ENCODE measurements at regions not wholly inside any gene's neighbourhood (a gene's known extent, or its start where the extent isn't known, plus 50 kb on each side); places are given as distances from the start of the nearest gene placed in this dataset.

DNA sequence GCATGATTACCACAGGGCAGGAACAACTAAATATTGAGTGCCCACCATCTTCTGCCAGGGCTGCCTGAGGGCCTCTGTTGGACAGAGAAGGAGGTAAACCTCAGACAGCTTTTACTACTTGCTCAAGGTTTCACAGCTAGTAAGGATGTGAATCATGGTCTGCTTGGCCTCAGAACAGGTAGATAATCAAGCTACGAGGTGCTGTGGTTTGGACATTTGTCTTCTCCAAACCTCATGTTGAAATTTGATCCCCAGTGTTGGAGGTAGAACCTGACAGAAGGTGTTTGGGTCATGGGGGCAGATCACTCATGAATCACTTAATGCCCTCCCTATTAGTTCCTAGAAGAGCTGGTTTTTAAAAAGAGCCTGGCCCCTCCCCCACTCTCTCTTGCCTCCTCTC, 541.2 kb upstream of the TRPC7 start:
- Histone ChIP-seq H3K36me3 (replicated peaks in 1 of 2; ENCODE audit: control extremely low read depth in 1 of 2, control insufficient read depth in 1 of 2, extremely low read depth in 1 of 2, insufficient read depth in 2 of 2, low read length in 1 of 2) (no peaks in the 10 kb centered on the region), H3K4me1 (ENCODE audit: control insufficient read depth in 2 of 2, insufficient read depth in 2 of 2, low read length in 2 of 2) (no peaks in the 10 kb centered on the region), H3K9ac (ENCODE audit: low read length) (no peak overlapping the region), H3K4me3 (ENCODE audit: control extremely low read depth in 1 of 5, extremely low read depth in 1 of 5, insufficient read depth in 1 of 5, low read depth in 2 of 5, low read length in 4 of 5) (no peak overlapping the region), H3K79me2 (ENCODE audit: control insufficient read depth, insufficient read depth, low read length) (no peaks in the 10 kb centered on the region), H4K20me1 (ENCODE audit: control insufficient read depth, insufficient read depth, low read length, poor library complexity, severe bottlenecking) (no peaks in the 10 kb centered on the region), H3K9me3 (ENCODE audit: control extremely low read depth in 1 of 3, control insufficient read depth in 2 of 3, insufficient read depth in 1 of 3, low read length in 2 of 3) (no peaks in the 10 kb centered on the region), H3K4me2 (replicated peaks; ENCODE audit: low read depth, low read length, poor library complexity, severe bottlenecking) (no peak overlapping the region), H3K27me3 (replicated peaks in 1 of 4; ENCODE audit: control extremely low read depth in 1 of 4, control insufficient read depth in 3 of 4, insufficient read depth in 4 of 4, low read length in 3 of 4) (no peaks in the 10 kb centered on the region), H3K27ac (ENCODE audit: low read length in 2 of 2) (no peak overlapping the region), H2AFZ (ENCODE audit: insufficient read depth, low read depth, low read length, poor library complexity, severe bottlenecking) (no peak overlapping the region)
- WGBS (ENCODE audit: insufficient coverage): 67% methylated on average over 1 of the region's 1 CpG
- no peaks in the 10 kb centered on the region for H3K27me3 Mint-ChIP-seq
- no peak for ATAC-seq (ENCODE audit: low read depth)
- no peak overlapping the region for H3K4me3 Mint-ChIP-seq
- POLR2A ChIA-PET: no interaction called here
- DNase-seq: no peak
- TF ChIP-seq, protein P1, sequence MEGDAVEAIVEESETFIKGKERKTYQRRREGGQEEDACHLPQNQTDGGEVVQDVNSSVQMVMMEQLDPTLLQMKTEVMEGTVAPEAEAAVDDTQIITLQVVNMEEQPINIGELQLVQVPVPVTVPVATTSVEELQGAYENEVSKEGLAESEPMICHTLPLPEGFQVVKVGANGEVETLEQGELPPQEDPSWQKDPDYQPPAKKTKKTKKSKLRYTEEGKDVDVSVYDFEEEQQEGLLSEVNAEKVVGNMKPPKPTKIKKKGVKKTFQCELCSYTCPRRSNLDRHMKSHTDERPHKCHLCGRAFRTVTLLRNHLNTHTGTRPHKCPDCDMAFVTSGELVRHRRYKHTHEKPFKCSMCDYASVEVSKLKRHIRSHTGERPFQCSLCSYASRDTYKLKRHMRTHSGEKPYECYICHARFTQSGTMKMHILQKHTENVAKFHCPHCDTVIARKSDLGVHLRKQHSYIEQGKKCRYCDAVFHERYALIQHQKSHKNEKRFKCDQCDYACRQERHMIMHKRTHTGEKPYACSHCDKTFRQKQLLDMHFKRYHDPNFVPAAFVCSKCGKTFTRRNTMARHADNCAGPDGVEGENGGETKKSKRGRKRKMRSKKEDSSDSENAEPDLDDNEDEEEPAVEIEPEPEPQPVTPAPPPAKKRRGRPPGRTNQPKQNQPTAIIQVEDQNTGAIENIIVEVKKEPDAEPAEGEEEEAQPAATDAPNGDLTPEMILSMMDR (IDR thresholded peaks at IDR 0.05): no peak
- TF ChIP-seq EZH2 (IDR thresholded peaks at IDR 0.05; ENCODE audit: borderline replicate concordance, insufficient read depth, low read depth, low read length, poor library complexity, severe bottlenecking): no peak
- no peak overlapping the region for H3K27ac Mint-ChIP-seq
- CTCF ChIA-PET: no interaction called here
- no peaks in the 10 kb centered on the region for H3K4me1 Mint-ChIP-seq
- intact Hi-C loops (cut with micrococcal nuclease): no loop called here
- no peaks in the 10 kb centered on the region for H3K9me3 Mint-ChIP-seq (ENCODE audit: insufficient read depth)

DNA sequence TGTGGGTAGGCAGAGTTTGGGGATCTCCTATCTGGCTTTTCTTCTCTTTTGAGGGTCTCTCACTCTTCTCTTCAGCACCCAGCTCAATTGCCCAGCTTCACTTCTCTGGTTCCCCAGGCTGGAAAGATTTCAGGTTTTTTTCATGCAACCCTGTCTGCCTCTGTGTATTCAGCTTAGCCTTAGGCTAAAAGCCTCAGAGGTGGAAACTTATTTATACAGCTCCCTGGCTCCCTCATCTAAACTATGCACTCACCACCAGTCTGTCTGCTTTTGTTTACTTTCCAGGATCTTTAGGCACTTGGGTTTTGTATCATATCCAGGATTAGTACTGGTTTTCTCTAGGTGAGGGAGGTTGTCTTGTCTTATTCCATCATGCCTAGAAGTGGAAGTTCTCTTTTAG, 540.2 kb upstream of the TRPC7 start:
- no peak overlapping the region for H3K9ac ChIP-seq (ENCODE audit: low read length)
- no peak overlapping the region for H3K4me3 Mint-ChIP-seq
- no peaks in the 10 kb centered on the region for H4K20me1 ChIP-seq (ENCODE audit: control insufficient read depth, insufficient read depth, low read length, poor library complexity, severe bottlenecking)
- ChIA-PET POLR2A (no interaction called here), CTCF (no interaction called here)
- no peaks in the 10 kb centered on the region for H3K27me3 Mint-ChIP-seq
- H3K36me3 ChIP-seq (replicated peaks in 1 of 2; ENCODE audit: control extremely low read depth in 1 of 2, control insufficient read depth in 1 of 2, extremely low read depth in 1 of 2, insufficient read depth in 2 of 2, low read length in 1 of 2): no peaks in the 10 kb centered on the region
- no peak overlapping the region for H3K27ac ChIP-seq (ENCODE audit: low read length in 2 of 2)
- no peaks in the 10 kb centered on the region for H3K4me1 ChIP-seq (ENCODE audit: control insufficient read depth in 2 of 2, insufficient read depth in 2 of 2, low read length in 2 of 2)
- no peak overlapping the region for H3K4me3 ChIP-seq (ENCODE audit: control extremely low read depth in 1 of 5, extremely low read depth in 1 of 5, insufficient read depth in 1 of 5, low read depth in 2 of 5, low read length in 4 of 5)
- ATAC-seq (ENCODE audit: low read depth) (no peak), DNase-seq (no peak)
- no peak overlapping the region for H2AFZ ChIP-seq (ENCODE audit: insufficient read depth, low read depth, low read length, poor library complexity, severe bottlenecking)
- no peaks in the 10 kb centered on the region for H3K79me2 ChIP-seq (ENCODE audit: control insufficient read depth, insufficient read depth, low read length)
- H3K9me3 ChIP-seq (ENCODE audit: control extremely low read depth in 1 of 3, control insufficient read depth in 2 of 3, insufficient read depth in 1 of 3, low read length in 2 of 3): no peaks in the 10 kb centered on the region
- TF ChIP-seq EZH2 (IDR thresholded peaks at IDR 0.05; ENCODE audit: borderline replicate concordance, insufficient read depth, low read depth, low read length, poor library complexity, severe bottlenecking): no peak
- TF ChIP-seq, protein P1 (IDR thresholded peaks at IDR 0.05): no peak
- H3K4me1 Mint-ChIP-seq: no peaks in the 10 kb centered on the region
- intact Hi-C loops (cut with micrococcal nuclease): no loop called here
- H3K27ac Mint-ChIP-seq: no peak overlapping the region
- H3K27me3 ChIP-seq (replicated peaks in 1 of 4; ENCODE audit: control extremely low read depth in 1 of 4, control insufficient read depth in 3 of 4, insufficient read depth in 4 of 4, low read length in 3 of 4): no peaks in the 10 kb centered on the region
- H3K9me3 Mint-ChIP-seq (ENCODE audit: insufficient read depth): peaks cover 2% of the 10 kb centered on the region
- H3K4me2 ChIP-seq (replicated peaks; ENCODE audit: low read depth, low read length, poor library complexity, severe bottlenecking): no peak overlapping the region
